ENCODE measurements at regions not wholly inside any gene's neighbourhood (a gene's known extent, or its start where the extent isn't known, plus 50 kb on each side); places are given as distances from the start of the nearest gene placed in this dataset.

DNA sequence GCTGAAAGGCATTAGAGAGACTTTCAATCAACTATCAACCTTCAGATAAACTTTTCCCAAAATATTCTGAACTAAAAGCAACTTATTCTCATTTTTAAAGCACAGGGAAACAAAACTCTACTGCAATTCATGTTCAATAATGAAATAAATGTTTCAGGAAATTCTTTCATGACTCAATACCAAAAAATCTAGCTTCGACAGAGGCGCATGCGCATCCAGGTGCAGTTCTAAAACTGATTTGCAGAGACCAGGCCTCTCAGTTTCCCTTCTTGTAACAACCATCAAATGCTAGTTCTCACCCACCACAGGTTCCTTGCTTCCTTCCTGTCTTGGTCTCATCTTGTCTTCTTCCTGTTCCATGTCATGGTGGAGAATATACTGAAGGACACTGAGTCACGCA lies 55.3 kb upstream of the NRBF2 start:
- Mint-ChIP-seq H3K4me3 (no peak overlapping the region), H3K9me3 (no peaks in the 10 kb centered on the region), H3K36me3 (ENCODE audit: low read depth) (no peaks in the 10 kb centered on the region), H3K27ac (no peak overlapping the region), H3K4me1 (ENCODE audit: low read depth) (peaks cover 14% of the 10 kb centered on the region), H3K27me3 (ENCODE audit: insufficient read depth) (peaks cover 24% of the 10 kb centered on the region)
- DNase-seq (ENCODE audit: low spot score), result no peak
- intact Hi-C loops (cut with micrococcal nuclease), result no loop called here

DNA sequence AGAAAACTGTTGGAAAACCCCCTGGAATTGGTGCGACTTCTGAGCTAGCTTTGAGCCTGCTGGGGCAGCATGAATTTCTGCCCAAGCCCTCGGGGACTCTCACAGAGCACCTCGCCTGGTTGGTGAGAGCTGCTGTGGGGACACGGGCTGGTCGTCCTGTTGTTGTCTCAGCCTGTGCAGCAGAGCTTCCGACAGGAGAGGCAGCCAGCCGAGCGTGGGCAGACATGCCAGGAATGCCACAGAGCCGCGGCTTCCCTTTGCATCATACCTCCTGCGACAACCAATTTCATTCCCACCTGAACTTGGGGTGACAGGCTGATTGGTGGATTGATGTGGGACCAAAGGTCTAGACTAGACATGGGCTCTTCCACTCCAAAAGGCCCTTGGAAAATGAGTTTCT lies 60.2 kb upstream of the NRBF2 start:
- peaks cover 14% of the 10 kb centered on the region for H3K27me3 Mint-ChIP-seq (ENCODE audit: insufficient read depth)

DNA sequence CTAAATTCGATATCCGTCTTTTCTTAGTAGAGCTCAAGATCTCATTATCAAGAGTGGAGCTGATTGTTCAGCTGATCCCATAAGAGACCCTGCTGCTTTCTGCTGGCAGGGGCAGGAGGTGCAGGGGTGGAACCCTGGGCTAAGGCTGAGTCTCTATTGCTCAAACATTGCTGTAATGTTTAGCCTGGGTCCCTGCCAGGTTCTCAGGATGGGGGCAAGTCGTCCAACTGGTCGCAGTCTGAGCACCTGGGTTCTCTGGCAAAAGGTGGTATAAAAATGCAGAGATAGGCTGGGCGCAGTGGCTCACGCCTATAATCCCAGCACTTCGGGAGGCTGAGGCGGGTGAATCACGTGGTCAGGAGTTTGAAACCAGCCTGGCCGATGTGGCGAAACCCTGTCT lies 62.0 kb upstream of the NRBF2 start:
- Mint-ChIP-seq H3K4me3 (no peak overlapping the region), H3K27ac (no peak overlapping the region), H3K27me3 (ENCODE audit: insufficient read depth) (peaks cover 14% of the 10 kb centered on the region), H3K36me3 (ENCODE audit: low read depth) (peaks cover 3% of the 10 kb centered on the region), H3K4me1 (ENCODE audit: low read depth) (peaks cover 13% of the 10 kb centered on the region), H3K9me3 (no peaks in the 10 kb centered on the region)
- intact Hi-C loops (cut with micrococcal nuclease), result no loop called here
- DNase-seq (ENCODE audit: low spot score), result no peak

More for the DNA sequence above, 60.2 kb upstream of the NRBF2 start:
- no peak for DNase-seq (ENCODE audit: low spot score)
- Mint-ChIP-seq H3K4me1 (ENCODE audit: low read depth) (peaks cover 17% of the 10 kb centered on the region), H3K36me3 (ENCODE audit: low read depth) (peaks cover 3% of the 10 kb centered on the region), H3K27ac (no peak overlapping the region), H3K9me3 (no peaks in the 10 kb centered on the region), H3K4me3 (no peak overlapping the region)
- intact Hi-C loops (cut with micrococcal nuclease), result no loop called here

DNA sequence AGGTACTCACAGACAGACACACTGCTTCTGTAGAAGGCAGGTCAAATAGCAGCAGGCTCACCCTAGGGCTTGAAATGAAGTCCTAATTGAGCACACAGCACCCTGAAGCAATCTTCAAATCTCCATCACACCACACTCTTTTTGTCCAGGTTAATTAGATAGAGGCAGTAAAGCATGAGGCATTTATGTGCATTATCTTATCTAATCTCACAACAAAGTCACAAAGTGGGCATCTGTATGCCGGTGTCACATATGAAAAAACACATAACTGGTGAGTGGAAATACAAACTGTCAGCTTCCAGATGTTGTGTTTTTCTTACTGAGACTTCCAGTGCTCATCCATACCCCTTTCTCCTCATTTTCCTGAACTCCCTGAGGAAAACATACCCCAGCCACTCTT lies 63.8 kb upstream of the NRBF2 start:
- peaks cover 9% of the 10 kb centered on the region for H3K27me3 Mint-ChIP-seq (ENCODE audit: insufficient read depth)
- no peaks in the 10 kb centered on the region for H3K9me3 Mint-ChIP-seq
- DNase-seq (ENCODE audit: low spot score), result no peak
- peaks cover 22% of the 10 kb centered on the region for H3K4me1 Mint-ChIP-seq (ENCODE audit: low read depth)
- no peak overlapping the region for H3K27ac Mint-ChIP-seq
- H3K36me3 Mint-ChIP-seq (ENCODE audit: low read depth), result peaks cover 3% of the 10 kb centered on the region
- H3K4me3 Mint-ChIP-seq, result no peak overlapping the region
- intact Hi-C loops (cut with micrococcal nuclease), result loop anchor here (2.0 to 5.0 kb wide), 4 partner anchors 253 to 1082 kb away; partner anchors contain the start of gene EGR2

DNA sequence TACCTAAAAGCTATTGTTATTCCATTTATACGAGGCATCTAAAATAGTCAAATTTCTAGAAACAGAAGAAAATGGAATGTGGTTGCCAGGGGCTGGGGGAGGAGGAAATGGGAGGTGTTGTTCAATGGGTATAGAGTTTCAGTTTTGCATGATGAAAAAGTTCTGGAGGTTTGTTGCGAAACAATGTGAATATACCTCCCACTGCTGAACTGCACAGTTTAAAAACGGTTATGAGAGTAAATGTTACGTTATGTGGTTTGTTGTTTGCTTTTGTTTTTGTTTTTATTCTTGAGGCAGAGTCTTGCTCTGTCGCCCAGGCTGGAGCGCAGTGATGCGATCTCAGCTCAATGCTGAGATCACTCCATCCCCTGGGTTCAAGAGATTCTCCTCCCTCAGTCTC lies 64.9 kb upstream of the NRBF2 start:
- Mint-ChIP-seq H3K27ac (peak overlapping the region; percentile 19), H3K27me3 (ENCODE audit: insufficient read depth) (peaks cover 5% of the 10 kb centered on the region), H3K36me3 (ENCODE audit: low read depth) (peaks cover 3% of the 10 kb centered on the region), H3K4me1 (ENCODE audit: low read depth) (peaks cover 25% of the 10 kb centered on the region), H3K4me3 (no peak overlapping the region), H3K9me3 (no peaks in the 10 kb centered on the region)
- peak; percentile 2 for DNase-seq (ENCODE audit: low spot score)
- intact Hi-C loops (cut with micrococcal nuclease), result loop anchor here (1.0 to 5.0 kb wide), 8 partner anchors 65 to 1081 kb away; partner anchors contain the start of genes EGR2 and NRBF2

DNA sequence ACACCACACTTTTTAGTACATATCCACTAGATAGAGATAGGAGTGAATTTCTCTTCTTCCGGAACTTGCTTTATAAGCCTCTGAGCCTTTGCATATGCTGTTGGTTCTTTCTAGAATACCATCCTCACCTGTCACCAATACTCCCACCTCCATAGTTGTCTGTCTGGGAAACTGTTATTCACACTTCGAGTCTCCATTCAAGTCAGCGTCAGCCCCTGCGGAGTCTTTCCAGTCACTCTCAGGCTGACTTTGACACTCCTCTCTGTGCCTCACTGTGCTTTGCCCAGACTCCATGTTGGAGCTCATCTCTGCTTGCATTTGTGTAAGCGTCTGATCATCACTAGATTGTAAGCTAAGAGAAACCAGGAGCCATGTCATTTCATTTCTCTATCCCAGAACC lies 66.5 kb upstream of the NRBF2 start:
- Mint-ChIP-seq H3K4me1 (ENCODE audit: low read depth) (peaks cover 25% of the 10 kb centered on the region), H3K27ac (no peak overlapping the region), H3K4me3 (no peak overlapping the region), H3K36me3 (ENCODE audit: low read depth) (peaks cover 3% of the 10 kb centered on the region), H3K9me3 (no peaks in the 10 kb centered on the region), H3K27me3 (ENCODE audit: insufficient read depth) (peaks cover 7% of the 10 kb centered on the region)
- intact Hi-C loops (cut with micrococcal nuclease), result loop anchor here (5.0 kb wide), 2 partner anchors 429 to 1079 kb away; no protein-coding TSS in a partner anchor
- DNase-seq (ENCODE audit: low spot score), result no peak

DNA sequence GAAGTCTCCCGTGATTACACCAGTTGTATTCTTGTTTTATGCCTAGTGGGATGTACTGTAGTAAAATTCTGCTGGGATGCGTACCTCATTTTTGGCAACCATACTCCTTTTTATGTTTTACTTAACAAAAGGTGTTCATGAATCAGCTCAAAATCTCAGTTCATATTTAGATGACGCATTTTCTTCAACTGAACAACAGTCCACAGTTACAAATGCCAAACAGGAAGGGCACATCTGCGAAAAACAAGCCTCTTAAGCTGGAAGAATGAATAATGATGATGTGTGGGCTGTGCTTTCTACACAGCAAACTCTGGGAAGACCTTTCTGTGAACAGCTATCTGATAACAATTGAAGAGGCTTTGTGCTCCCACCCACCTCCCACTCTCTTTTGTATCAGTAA lies 68.4 kb upstream of the NRBF2 start:
- Mint-ChIP-seq H3K4me1 (ENCODE audit: low read depth) (peaks cover 21% of the 10 kb centered on the region), H3K9me3 (no peaks in the 10 kb centered on the region), H3K27me3 (ENCODE audit: insufficient read depth) (peaks cover 2% of the 10 kb centered on the region), H3K27ac (peak overlapping the region; percentile 64), H3K4me3 (no peak overlapping the region), H3K36me3 (ENCODE audit: low read depth) (no peaks in the 10 kb centered on the region)
- intact Hi-C loops (cut with micrococcal nuclease), result loop anchor here (5.0 kb wide), 2 partner anchors 427 to 1077 kb away; no protein-coding TSS in a partner anchor
- DNase-seq (ENCODE audit: low spot score), result no peak

DNA sequence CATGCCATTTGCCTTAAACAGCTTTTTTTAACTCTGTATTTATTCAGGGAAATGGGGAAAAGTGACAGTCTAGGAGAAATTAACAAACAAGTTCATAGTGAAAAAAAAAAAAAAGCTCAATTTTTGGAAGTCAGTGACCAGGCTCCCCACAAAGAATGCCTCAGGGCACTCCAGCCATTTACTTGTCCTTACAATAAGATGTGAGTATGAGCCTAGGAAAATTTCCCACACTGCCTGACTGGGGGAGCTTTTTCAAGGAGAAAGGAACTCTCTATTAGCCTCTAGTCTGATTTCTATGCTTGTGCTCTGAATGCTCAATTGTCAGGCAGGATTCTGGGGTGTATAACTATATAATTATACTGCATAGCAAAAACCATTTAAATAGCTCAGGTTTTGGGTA lies 74.9 kb upstream of the NRBF2 start:
- H3K27ac Mint-ChIP-seq, result no peak overlapping the region

DNA sequence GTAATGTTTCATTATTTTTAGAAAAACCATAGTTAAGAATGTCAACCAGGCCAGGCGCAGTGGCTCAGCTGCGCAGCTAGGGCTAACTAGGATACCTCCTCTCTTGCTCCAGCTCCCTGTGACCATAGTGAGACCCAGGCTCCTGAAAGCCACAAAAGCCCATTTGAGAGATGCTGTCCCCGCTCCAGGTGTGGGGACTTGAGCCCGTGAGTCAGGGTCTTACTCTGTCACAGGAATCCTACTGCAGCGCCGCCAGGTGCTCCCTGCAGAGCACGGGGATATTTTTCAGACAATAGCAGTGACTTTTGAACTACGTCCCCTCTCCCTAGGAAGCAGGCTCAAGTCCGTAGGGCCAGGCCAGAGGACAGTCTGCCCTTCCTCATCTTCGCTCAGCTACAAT lies 75.6 kb upstream of the NRBF2 start:
- Mint-ChIP-seq H3K27me3 (ENCODE audit: insufficient read depth) (peaks cover 12% of the 10 kb centered on the region), H3K9me3 (no peaks in the 10 kb centered on the region), H3K36me3 (ENCODE audit: low read depth) (no peaks in the 10 kb centered on the region), H3K4me1 (ENCODE audit: low read depth) (peaks cover 15% of the 10 kb centered on the region), H3K4me3 (no peak overlapping the region), H3K27ac (no peak overlapping the region)
- intact Hi-C loops (cut with micrococcal nuclease), result no loop called here
- DNase-seq (ENCODE audit: low spot score), result no peak

More for the DNA sequence above, 74.9 kb upstream of the NRBF2 start:
- Mint-ChIP-seq H3K27me3 (ENCODE audit: insufficient read depth) (peaks cover 9% of the 10 kb centered on the region), H3K4me3 (no peak overlapping the region), H3K36me3 (ENCODE audit: low read depth) (no peaks in the 10 kb centered on the region), H3K4me1 (ENCODE audit: low read depth) (peaks cover 15% of the 10 kb centered on the region), H3K9me3 (no peaks in the 10 kb centered on the region)
- intact Hi-C loops (cut with micrococcal nuclease), result no loop called here
- DNase-seq (ENCODE audit: low spot score), result no peak

DNA sequence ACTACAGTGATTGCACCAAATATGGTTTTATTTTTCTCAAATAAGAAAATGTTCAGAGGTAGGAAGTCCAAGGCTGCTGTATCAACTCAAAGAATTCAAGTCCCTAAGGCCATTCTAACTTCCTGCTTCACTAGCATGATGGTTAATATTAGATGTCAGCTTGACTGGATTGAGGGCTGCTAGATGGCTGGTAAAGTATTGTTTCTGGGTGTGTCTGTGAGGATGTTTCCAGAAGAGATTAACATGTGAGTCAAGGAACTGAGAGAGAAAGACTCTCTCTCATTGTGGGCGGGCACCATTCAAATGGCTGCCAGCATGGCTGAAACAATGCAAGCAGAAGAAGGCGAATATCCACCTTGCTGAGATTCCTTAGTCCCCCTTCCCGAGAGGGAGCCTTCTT lies 77.4 kb upstream of the NRBF2 start:
- intact Hi-C loops (cut with micrococcal nuclease), result no loop called here

DNA sequence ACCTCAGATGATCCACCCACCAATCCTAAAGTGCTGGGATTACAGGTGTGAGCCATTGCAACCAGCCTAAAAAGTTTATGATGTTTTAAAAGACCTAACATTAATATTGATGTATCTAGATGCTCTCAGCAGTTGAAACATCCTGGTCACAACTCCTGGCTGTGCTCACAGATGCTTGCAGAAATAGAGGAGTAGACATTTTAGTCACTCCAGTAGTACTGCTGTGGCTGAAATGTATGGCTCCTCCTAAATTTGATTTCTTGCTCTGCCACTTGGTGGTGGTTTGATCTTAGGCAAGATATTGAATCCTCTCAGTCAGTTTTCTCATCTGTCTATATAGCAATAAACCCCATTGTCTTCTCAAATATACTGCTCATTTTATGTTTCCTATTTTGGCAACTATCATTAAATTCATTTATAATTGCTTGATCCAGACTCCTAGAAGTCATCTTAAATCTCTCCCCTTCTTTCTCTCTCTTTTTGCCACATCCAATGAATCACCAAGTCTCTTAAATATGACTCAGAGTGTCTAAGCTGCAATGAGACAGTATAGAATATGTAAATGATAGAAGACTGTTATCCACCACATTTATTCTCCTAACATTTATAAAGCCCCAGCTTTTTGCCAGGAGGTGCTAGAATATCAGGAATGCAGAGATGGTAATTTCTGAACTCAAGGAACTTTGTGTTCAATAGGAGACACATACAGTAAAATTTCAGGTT lies 78.1 kb upstream of the NRBF2 start:
- Mint-ChIP-seq H3K4me1 (ENCODE audit: low read depth) (peaks cover 15% of the 10 kb centered on the region), H3K9me3 (no peaks in the 10 kb centered on the region), H3K4me3 (no peak overlapping the region), H3K27ac (no peak overlapping the region), H3K36me3 (ENCODE audit: low read depth) (no peaks in the 10 kb centered on the region), H3K27me3 (ENCODE audit: insufficient read depth) (peaks cover 16% of the 10 kb centered on the region)
- intact Hi-C loops (cut with micrococcal nuclease), result no loop called here
- DNase-seq (ENCODE audit: low spot score), result no peak

More for the DNA sequence above, 77.4 kb upstream of the NRBF2 start:
- peaks cover 15% of the 10 kb centered on the region for H3K4me1 Mint-ChIP-seq (ENCODE audit: low read depth)
- no peaks in the 10 kb centered on the region for H3K36me3 Mint-ChIP-seq (ENCODE audit: low read depth)
- no peak overlapping the region for H3K4me3 Mint-ChIP-seq
- H3K27ac Mint-ChIP-seq, result no peak overlapping the region
- no peak for DNase-seq (ENCODE audit: low spot score)
- H3K9me3 Mint-ChIP-seq, result no peaks in the 10 kb centered on the region
- peaks cover 12% of the 10 kb centered on the region for H3K27me3 Mint-ChIP-seq (ENCODE audit: insufficient read depth)

DNA sequence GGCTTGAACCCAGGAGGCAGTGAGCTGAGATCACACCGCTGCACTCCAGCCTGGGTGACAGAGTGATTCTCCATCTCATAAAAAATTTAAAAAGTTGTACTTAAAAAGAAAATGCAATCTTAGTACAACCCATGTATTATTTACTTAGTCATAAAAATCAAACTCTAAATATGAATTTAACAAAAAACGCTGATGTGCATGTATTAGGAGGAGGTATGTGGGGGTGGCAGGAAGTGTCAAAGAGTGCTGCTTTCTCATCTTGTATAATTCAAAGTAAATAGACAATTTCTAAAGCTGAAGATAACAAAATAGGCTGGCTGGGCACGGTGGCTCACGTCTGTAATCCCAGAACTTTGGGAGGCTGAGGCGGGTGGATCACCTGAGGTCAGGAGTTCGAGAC lies 81.0 kb upstream of the NRBF2 start:
- intact Hi-C loops (cut with micrococcal nuclease), result no loop called here
- Mint-ChIP-seq H3K36me3 (ENCODE audit: low read depth) (no peaks in the 10 kb centered on the region), H3K4me1 (ENCODE audit: low read depth) (peaks cover 10% of the 10 kb centered on the region), H3K4me3 (no peak overlapping the region), H3K27me3 (ENCODE audit: insufficient read depth) (peaks cover 34% of the 10 kb centered on the region), H3K9me3 (no peaks in the 10 kb centered on the region), H3K27ac (no peak overlapping the region)
- no peak for DNase-seq (ENCODE audit: low spot score)

DNA sequence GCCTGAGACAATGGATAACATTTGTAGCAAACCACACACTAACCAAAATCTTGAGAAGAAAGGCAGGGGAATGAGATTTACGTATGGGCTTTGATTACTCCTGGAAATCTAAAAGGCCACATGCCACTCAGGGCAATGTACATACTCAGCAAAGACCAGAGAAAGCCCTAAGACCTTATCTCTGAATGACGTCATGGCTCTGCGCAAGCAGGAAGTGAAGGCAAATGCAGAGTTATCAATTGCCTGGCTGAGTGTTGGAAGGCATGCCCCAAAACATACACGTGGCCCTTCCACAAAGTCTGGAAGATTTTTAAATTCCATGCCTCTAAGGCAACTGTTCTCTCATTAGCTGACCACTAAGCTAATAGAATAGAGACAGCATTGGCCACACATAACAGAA lies 90.9 kb upstream of the NRBF2 start:
- no peak for DNase-seq (ENCODE audit: low spot score)

More for the DNA sequence above, 90.9 kb upstream of the NRBF2 start:
- H3K36me3 Mint-ChIP-seq (ENCODE audit: low read depth), result no peaks in the 10 kb centered on the region
- no peaks in the 10 kb centered on the region for H3K4me1 Mint-ChIP-seq (ENCODE audit: low read depth)
- H3K4me3 Mint-ChIP-seq, result no peak overlapping the region
- H3K27me3 Mint-ChIP-seq (ENCODE audit: insufficient read depth), result peaks cover 17% of the 10 kb centered on the region
- H3K9me3 Mint-ChIP-seq, result peaks cover 2% of the 10 kb centered on the region
- no peak overlapping the region for H3K27ac Mint-ChIP-seq
- intact Hi-C loops (cut with micrococcal nuclease), result no loop called here

Measured in activated T-helper 1 cell treated with anti-CD3 and anti-CD28 coated beads, Interleukin-12 subunit alpha, Interleukin-12 subunit beta, Interleukin-2, Interleukin-4 antibody, amounts not matched to agents 30 ng/mL and 10 ng/mL and 1 ng/mL, durations not matched to agents 14 hours and 24 hours and 36 hours (primary cell).